NCI-H1417 (cell line): ENCODE measurements at regions not wholly inside any gene's neighbourhood (a gene's known extent, or its start where the extent isn't known, plus 50 kb on each side); places are given as distances from the start of the nearest gene placed in this dataset.
"Not testable (repeated sequence)": the region's sequence is repeated elsewhere in the genome, so short reads cannot be mapped to it uniquely, and the experiment has no call there.

Experiments
- DNase-seq, 3 experiments: peaks; one replicate each; lab custom pipeline; 2025; lab: John Stamatoyannopoulos, UW

DNA sequence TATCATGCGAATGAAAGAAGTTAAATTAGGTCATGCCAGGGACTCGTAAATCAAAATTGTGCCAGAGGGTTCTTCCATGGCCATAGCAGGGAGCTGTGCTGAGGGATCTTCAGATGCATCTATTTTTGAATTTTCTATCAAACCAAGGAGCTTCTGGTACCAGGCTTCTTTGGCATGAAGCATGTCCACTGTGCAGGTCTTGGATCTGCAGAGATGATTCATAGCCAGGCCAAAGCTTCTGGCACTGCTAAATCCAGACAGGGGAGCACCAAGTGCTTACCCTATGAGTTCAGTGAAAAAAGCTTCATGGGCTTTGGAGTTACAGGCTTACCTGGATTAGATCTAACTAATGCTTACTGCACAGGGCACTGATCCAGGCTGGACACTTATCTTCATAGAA is 154.2 kb upstream of the DAB1 start:
- no peak for DNase-seq

DNA sequence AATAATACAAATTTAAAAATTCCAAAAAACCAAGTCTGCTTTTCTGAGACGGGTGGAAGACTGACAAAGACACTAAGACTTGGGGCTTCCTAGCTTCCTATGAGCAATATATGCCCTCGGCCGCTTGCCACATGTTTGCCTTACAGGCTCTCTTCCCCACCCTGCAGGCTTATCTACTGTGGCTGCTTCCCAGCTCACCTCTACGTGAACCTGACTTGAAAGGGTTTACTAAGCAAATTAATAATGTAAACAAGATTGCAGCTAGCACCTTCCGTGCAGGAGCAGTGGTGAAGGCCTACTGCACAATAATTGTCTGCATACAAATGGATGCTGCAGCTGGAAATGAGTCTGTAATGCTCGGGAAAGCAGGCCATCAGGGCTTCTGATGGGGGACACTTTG is 152.9 kb upstream of the DAB1 start:
- peak in 2 of 3 experiments; percentile 40 to 78 for DNase-seq

DNA sequence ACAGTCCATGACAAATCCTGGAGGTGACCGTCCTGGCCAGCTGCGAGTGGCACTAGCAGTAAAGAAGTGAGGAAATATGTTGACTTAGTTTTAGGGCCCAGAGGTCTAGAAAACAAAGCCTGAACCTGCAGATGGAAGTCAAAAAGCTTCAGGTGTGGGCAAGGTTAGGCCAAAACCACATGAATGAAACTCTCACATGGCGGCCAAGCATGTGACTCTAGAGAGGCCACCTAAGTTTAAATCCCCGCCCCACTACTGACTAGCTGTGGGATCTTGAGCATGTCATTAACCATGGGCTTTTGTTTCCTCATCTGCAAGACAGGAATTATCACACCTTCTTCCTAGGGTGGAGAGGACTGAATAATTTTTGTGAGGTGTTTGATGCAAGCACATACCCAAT is 148.2 kb upstream of the DAB1 start:
- no peak for DNase-seq

DNA sequence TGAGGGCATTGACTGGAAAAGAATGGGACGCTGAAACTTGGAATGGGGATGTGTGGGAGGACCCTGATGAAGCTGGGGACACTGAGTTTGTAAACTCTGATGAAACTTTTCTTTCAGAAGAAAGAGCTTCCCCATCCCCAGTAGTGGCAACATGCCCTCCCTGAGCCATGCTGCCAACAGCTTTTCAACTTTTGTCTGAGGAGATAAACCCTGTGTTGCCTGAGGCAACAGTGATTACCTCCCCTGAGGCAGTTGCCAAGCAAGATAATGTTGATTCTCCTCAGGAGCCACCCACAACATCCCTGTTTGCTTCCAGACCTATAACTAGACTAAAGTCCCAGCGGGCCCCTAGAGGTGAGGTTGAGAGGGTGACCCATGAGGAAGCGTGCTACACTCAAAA is 134.2 kb upstream of the DAB1 start:
- not testable (repeated sequence) for DNase-seq

DNA sequence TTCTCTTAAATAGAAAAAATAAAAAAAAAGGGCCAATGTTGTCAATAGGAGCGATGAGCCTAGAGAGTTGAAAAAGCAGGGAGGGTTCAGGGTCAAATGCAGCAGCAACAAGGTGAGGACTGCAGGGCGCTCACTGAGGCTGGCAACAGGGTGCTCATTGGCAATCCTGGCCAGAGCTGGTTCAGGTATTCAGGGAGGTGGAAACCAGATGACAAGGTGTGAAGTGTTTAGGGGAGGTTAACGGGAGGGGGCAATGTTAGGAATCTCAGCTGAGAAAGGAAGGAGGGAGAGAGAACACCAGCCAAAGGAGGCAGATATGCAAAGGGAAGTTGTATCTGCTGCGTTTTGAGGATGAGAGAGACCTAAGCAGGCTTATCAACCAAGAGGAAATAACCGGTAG is 129.8 kb upstream of the DAB1 start:
- DNase-seq: no peak

DNA sequence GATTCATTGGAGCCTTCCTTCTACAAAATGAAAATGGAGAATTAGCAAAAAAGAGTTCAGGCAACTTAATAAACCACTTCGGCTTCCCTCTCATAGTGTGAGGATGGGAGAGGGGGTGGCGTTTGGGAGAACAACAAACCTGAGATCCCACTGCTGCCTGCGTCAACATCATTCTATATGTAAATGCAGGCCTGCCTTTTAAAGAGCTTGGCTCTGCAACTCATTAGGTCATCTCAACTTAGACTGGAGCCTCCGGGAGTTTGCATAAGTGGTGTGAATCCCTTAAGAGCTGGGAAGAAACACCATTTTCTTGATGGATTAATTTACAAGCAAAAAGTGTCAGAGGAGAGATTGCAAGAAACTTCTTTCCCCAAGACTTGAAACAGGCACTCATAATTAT is 127.6 kb upstream of the DAB1 start:
- no peak for DNase-seq

DNA sequence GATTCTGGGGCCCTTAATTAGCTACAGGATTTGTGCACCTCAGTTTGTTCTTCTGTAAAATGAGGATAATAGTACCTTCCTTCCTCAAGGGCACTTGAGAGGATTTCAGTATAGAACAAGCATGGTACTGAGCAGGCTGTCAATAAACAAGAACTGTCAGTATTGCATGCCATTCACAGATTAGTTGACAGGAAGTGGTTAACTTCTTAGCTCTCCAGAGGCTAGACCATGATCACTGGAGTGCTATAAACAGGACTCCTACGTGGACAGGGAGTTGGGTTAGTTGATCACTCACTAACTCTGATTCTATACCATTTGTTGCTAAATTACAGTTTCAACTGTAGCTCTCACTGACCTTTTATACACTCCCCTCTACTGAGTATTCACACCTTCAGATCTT is 126.2 kb upstream of the DAB1 start:
- DNase-seq: peak in 1 of 3 experiments; percentile 22

DNA sequence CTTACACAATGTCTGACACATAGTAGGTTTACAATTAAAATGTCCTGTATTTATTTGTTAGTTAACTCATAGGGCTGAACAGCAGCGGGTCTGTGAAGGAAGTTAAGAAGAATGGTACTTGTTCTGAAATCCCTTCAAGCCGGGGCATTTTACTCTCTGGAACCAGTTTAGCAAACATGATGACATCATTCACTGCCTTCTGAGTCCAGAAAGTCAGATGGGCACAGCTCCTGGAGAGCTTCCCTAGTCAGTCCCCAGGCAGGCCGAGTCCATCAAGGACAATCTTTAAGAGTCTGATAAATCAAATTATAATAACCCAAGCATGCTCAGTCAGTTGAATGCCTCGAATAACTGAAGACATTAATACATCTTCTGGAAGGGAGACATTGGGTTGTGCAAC is 125.4 kb upstream of the DAB1 start:
- DNase-seq: peak in 1 of 3 experiments; percentile 1

DNA sequence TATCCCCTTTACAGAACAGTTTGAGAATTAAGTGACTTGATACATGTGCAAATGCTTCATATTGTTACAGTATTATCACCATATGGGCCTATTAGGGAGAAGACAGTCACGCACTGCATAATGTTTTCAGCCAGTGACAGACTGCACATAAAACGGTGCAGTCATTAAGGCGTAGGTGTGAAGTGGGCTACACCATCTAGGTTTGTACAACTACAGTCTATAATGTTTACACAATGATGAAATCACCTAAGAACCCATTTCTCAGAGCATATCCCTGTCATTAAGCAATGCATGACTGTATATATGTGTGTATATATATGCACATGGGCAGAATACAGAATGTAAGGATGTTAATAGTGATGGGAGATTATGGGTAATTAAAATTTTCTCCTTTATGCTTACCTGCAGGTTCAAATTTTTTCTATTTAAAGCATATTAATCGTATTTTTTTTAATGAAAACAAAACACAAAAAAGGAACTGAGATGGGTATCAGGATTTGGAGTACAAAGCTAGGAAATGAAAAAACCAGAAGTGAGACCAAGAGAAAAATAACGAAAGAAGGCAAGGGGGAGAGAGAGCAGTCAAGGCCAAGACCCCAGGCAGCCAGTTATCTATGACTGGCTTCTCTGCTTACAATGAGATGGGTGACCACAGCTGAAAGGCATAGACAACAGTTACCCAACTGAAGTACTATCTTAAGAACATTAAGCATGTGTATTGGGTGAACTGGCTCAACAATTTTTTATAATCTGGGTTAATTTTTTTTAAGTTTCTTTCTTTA is 122.9 kb upstream of the DAB1 start:
- DNase-seq: no peak

DNA sequence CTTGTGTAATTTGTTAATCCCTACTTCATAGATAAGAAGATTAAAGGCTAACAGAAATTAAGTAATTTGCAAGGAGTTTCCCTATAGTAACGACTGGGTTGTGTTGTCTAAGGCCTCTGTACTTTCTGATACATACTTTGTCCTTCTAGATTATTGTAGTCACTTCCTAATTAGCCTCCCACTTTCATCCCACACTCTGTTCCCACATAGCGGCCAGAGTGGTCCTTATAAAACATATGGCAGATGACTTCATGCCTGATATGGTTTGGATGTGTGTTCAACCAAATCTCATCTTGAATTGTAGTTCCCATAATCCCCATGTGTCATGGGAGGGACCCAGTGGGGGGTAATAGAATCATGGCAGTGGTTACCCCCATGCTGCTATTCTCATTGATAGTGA is 120.5 kb upstream of the DAB1 start:
- no peak for DNase-seq

DNA sequence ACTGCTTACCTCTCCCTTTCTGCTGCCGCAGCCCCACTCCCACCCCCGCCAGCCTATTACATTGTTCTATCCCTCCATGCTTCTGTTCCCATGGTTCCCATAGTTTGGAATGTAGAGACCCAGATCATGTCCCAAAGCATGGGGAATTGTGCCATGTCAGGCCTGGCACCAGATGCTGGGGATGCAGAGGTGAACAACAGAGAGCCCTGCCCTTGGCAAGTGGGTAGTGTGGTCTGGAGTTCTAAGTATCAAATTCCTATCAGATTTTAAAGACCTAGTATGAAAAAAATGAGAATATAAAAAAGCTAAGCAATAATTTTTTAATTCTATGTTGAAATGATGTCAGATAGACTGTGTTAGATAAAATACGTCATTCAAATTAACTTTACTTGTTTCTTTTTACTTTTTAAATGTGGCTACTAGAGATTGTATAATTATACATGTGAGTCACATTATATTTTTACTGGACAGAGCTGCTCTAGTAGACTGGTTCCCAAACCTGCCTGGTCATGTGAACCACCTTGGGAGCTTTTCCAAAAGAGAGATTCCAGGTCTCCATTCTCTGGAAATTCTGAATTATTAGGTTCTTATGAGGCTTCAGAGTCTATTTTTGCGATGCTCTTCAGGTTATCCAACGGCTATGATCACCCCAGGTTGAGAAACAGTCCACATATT is 113.0 kb upstream of the DAB1 start:
- no peak for DNase-seq

DNA sequence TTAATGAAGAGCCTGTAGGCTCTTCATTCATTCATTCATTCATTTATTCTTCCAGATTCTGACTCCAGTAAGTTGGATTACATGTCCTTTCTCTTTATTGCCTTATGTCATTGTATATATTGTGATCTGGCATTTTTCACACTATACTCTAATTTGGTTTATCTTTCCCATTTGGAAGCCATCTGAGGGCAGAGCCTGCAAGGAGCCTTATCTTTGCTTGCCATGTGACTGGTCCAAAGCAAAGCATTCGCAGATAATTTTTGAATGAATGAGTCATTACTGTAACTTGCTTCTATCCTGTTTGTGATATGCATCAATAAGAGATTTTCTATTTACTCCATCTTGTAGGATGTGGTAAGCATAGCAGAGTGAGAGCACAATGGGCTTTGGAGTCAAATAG is 108.4 kb upstream of the DAB1 start:
- no peak for DNase-seq

DNA sequence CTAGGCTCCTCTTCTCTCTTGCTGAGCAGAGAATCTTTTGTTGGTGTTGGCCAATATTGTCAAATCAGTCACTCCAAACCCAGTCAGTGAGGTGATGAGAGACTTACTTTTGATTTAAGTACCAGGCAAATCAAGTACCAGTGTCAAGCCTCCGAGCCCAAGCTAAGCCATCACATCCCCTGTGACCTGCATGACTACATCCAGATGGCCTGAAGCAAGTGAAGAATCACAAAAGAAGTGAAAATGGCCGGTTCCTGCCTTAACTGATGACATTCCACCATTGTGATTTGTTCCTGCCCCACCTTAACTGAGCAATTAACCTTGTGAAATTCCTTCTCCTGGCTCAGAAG is 107.0 kb upstream of the DAB1 start:
- not testable (repeated sequence) for DNase-seq

DNA sequence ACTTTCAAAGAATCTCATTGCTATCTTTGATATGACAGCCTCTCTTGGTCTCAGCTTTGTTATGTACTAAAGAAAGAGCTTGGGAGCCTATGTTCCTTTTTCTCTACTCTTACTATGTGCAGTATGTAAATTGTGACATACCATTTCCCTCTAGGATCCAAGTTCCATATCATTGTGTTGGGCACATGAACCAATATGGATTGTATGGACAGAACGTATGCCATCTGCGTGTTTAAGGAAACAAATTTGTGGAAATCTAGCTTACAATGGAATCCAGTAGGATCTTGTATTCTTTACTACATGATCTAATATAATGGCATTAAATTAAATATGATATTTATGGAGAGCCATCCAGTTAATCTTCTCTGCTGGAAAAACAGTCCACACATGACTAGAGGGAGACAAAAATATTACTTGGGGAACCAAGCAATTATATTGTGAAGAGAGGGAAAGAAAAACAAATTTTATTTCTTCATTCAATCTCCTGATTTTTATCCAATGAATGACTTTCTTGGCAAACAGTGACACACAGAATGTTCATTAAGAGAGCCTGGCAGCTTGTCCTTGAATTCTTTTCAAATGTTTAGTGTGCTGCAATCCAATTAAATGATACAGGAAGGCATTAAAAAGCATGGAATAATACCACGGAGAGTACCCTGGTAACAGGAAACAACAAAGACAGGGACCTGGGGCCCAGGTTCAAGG is 106.5 kb upstream of the DAB1 start:
- no peak for DNase-seq

DNA sequence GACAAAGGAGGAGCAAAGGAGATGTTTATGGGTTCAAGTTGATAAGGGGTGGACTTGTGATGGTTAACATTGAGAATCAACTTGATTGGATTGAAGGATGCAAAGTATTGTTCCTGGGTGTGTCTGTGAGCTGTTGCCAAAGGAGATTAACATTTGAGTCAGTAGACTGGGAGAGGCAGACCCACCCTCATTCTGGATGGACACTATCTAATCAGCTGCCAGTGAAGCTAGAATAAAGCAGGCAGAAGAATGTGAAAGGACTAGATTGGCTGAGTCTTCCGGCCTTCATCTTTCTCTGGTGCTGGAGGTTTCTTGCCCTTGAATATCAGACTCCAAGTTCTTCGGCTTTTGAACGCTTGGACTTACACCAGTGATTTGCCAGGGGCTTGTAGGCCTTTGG is 98.7 kb upstream of the DAB1 start:
- no peak for DNase-seq

DNA sequence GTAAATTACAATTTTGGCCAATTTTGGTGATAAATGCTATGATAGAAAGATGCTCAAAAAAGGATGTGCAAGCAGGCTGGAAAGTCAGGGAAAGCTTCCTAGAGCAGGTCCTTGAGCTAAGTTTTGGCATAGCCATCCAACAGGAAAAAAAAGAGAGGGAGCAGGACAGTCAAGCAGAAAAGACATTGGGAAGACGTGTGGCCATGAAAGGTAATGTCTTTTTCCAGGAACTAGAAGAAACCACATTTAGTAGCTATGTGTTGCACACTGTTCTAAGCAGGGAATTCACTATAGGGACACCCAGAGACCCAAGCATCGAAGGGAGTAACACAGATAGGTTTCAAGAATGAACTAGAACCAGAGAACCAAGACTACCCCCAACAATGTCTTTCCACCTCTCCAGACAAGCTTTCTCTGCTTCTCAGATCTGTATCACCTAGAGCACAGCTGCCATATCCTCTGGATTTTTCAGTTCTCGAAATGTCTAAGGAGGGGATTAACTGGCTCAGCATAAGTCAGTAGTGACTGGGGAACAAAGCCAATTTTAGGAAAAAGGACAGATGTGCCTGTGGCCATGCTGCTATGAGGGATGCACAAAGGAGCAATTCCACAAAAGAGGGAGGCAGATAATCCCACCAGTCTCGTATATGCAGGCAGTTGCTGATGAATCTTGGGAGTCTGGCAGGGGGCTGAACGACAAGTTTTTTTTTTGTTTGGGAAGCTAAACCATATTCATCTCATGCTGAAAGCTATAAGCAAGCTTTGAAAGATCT is 97.1 kb upstream of the DAB1 start:
- no peak for DNase-seq

DNA sequence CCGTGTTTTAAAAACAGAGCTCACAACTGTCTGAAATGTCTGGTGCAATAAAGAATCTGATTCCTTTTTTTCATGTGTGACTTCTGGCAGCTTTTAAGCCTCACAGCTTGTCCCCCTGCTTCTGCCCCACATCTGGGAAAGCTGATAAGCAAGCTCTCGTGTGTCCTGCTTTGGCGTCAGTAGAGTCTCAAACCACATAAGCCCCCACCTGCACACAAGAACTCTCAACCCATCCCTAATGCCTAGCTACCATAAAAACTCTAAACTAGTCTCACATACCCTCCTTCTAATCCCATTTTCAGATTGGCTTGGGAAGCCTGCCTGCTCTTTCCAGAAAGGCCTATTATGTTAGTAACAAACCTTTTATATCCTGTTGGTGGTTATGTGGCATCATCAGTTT is 94.6 kb upstream of the DAB1 start:
- DNase-seq: no peak

DNA sequence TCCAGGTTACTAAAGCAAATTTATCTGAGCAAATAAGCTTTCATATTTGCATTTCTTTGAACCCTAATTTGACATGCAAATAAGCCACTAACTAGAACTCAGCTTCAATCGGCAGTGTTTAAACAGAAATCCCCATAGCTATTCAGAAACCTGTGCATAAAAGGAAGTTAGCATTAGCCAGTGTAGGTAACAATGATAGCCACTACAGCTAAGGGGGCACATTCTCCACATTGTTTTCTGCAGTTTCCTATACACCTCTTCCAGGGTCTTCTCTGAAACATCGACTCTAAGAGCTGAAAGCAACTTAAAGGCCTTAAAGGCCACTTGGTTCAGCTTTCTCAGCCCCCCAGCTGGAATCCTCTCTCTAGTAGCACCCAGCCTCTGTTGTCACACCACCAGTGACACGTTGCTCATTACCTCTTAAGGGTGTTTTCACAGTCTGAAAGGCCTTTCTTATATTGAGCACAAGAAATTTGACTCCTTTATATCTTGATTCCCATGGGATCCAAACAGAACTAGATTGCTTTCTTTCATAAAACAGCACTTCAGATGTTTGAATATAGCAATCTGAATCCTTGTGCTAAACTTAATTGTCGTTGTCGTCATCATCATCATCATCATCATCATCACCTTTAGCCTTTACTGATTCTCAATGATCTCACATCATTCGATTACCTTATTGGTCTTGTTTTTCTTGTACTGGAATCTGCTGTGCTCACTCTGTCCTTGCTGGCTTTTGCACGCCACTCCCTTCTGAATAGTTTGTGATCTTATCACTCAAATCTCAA is 93.9 kb upstream of the DAB1 start:
- DNase-seq: peak in 1 of 3 experiments; percentile 54

DNA sequence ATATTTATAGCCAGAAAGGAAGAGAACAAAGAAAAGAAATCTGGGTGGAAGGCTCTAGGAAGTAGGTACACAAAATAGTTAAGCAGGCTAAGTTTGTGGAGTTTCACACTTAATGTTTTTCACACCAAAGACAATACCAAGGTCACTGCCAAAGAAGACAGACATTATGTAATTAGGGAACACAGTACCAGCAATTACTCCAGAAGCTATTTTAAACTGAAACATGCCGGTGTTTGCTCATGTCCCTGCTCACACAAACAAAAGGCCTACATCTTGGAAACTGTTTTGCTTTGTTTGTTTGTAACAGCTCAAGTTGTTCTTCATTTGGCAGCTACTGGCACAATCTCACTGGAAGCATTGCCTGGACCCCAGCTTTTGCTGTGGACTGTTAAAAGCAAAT is 88.5 kb upstream of the DAB1 start:
- peak in 1 of 3 experiments; percentile 40 for DNase-seq

DNA sequence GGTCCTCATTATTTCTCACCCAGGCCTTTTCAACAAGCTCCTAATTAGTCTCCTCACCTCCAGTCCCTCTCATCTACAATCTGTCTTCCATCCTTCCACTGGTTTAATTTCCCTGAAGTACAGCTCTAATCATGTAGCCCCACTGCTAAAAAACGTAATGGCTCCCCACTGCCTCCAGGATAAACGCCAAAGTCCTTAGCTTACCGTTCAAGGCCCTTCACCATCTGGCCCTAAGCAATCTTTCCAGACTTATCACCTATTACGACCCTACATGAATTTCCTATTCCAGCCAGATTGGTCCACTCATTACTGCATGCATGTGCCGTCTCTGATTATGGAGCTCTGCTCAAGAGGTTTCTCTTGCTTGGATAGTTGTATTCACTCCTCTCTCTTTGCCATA is 83.1 kb upstream of the DAB1 start:
- no peak for DNase-seq

DNA sequence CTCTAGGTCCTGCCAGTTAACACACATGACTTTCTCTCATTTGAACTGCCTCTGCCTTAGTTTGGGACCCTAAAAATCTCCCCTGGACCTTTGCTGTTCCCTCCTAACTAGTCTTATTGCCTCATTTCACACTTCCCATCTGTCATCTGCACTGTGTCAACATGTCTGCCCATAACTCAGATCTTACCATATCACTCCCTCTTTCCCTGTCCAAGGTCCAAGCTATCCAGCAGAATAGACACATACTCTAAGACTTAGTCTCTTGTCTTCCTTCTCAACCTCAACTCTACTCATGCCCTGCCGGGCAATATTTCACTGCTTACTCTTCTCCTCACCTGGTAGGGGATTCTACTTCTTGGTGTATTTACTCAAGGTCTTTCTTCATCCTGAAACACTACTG is 79.5 kb upstream of the DAB1 start:
- DNase-seq: no peak
